ENCODE measurements at regions not wholly inside any gene's neighbourhood (a gene's known extent, or its start where the extent isn't known, plus 50 kb on each side); places are given as distances from the start of the nearest gene placed in this dataset.
A peak's percentile ranks its signal among the peaks of the same experiment; 100 is the strongest.
"Not testable (repeated sequence)": the region's sequence is repeated elsewhere in the genome, so short reads cannot be mapped to it uniquely, and the experiment has no call there.

GRCh38 chr6:111925296-111925695, 52.0 kb upstream of the FYN start:
- DNase-seq (ENCODE audit: low read depth): peak; percentile 4
- no peak overlapping the region for H3K4me3 ChIP-seq (ENCODE audit: low read depth, low read length)
- in situ Hi-C loops (cut with HindIII; ENCODE audit: low sequenced_read_pairs): no loop called here
- no peak for TF ChIP-seq CTCF (IDR thresholded peaks at IDR 0.05; ENCODE audit: low read depth, low read length, missing control alignments)

DNA sequence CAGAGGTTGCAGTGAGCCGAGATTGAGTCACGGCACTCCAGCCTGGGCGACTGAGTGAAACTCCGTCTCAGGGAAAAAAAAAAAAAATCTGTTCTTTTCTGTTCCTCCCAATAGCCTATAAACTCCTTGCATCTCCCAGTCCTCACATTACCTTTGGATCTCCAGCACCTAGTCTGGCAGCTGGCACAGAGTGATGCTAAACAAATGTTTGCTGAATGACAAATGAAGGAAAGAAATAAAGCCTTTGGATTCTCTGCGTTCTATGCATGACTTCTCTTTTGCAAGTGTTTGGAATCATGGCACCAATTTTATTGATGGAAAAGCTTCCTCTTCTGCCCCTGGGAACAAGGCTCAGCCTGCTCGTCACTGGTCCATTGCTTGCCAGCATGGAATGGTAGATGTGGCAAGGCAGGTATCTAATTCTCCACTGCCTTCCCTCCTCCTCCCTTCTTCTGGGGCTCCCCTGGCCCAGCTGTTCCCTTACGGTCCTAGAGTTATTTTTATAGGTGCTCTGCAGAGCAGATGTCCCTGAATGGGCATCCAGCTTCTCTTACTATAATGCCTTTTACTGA, 53.6 kb upstream of the FYN start:
- TF ChIP-seq CTCF (IDR thresholded peaks at IDR 0.05; ENCODE audit: low read depth, low read length, missing control alignments): no peak
- in situ Hi-C loops (cut with HindIII; ENCODE audit: low sequenced_read_pairs): no loop called here
- no peak overlapping the region for H3K4me3 ChIP-seq (ENCODE audit: low read depth, low read length)
- DNase-seq (ENCODE audit: low read depth): no peak

DNA sequence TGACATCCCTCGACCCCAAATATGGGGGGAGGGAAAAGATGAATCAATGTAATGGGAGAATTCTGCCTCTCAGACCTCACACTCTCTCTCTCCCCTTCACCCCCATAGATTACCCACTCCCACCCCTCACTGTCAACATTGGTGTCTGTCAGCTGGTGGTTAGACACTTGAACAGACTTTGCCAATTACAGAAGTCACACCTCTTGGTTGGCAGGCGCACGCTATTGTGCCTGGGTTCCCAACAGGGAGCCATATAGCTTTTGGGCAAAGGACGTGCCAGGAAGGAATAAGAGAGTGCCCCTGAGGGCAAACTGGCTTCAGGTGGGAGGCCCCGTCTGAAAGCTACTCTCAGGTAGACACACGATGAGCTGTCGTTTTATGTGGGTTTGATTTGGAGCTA, 54.1 kb upstream of the FYN start:
- TF ChIP-seq CTCF (IDR thresholded peaks at IDR 0.05; ENCODE audit: low read depth, low read length, missing control alignments): no peak

GRCh38 chr6:111928139-111928538, 54.9 kb upstream of the FYN start:
- no peak for TF ChIP-seq CTCF (IDR thresholded peaks at IDR 0.05; ENCODE audit: low read depth, low read length, missing control alignments)
- DNase-seq (ENCODE audit: low read depth): no peak
- in situ Hi-C loops (cut with HindIII; ENCODE audit: low sequenced_read_pairs): no loop called here
- H3K4me3 ChIP-seq (ENCODE audit: low read depth, low read length): no peak overlapping the region

More for the DNA sequence above, 54.1 kb upstream of the FYN start:
- no peak overlapping the region for H3K4me3 ChIP-seq (ENCODE audit: low read depth, low read length)
- in situ Hi-C loops (cut with HindIII; ENCODE audit: low sequenced_read_pairs): no loop called here
- no peak for DNase-seq (ENCODE audit: low read depth)

- DNase-seq (ENCODE audit: low read depth); in situ Hi-C loops (cut with HindIII; ENCODE audit: low sequenced_read_pairs); H3K4me3 ChIP-seq (ENCODE audit: low read depth, low read length): not testable (repeated sequence)
These were observed 61.4 kb upstream of the FYN start for GRCh38 chr6:111934611-111935010.

GRCh38 chr6:111936718-111937117, 63.5 kb upstream of the FYN start:
- DNase-seq (ENCODE audit: low read depth): no peak
- no peak overlapping the region for H3K4me3 ChIP-seq (ENCODE audit: low read depth, low read length)
- no peak for TF ChIP-seq CTCF (IDR thresholded peaks at IDR 0.05; ENCODE audit: low read depth, low read length, missing control alignments)
- in situ Hi-C loops (cut with HindIII; ENCODE audit: low sequenced_read_pairs): no loop called here

GRCh38 chr6:111938710-111939109, 65.5 kb upstream of the FYN start:
- in situ Hi-C loops (cut with HindIII; ENCODE audit: low sequenced_read_pairs): no loop called here
- peak; percentile 79 for DNase-seq (ENCODE audit: low read depth)
- TF ChIP-seq CTCF (IDR thresholded peaks at IDR 0.05; ENCODE audit: low read depth, low read length, missing control alignments): no peak
- no peak overlapping the region for H3K4me3 ChIP-seq (ENCODE audit: low read depth, low read length)
